CD4-positive, alpha-beta memory T cell (primary cell): ENCODE measurements at regions not wholly inside any gene's neighbourhood (a gene's known extent, or its start where the extent isn't known, plus 50 kb on each side); places are given as distances from the start of the nearest gene placed in this dataset.
"Not testable (repeated sequence)": the region's sequence is repeated elsewhere in the genome, so short reads cannot be mapped to it uniquely, and the experiment has no call there.

Source experiments
- CTCF ChIA-PET: fragments of 350-600 bp; sonication (Branson Sonifier 250); formaldehyde crosslinking; loops from one replicate; lab custom pipeline; 2021; ENCODE audit warnings: inconsistent platforms; ENCODE audit not compliant: partially characterized antibody; lab: Charles Lee
- POLR2A ChIA-PET: fragments of 350-600 bp; sonication (Branson Sonifier 250); formaldehyde crosslinking; loops from one replicate; lab custom pipeline; 2021; ENCODE audit not compliant: partially characterized antibody; lab: Charles Lee
- DNase-seq, 5 donors: peaks; one replicate each; pipeline versions ENCODE4 v3.0.0 to v3.0.0-alpha.2; 2020 to 2022; ENCODE audit warnings: mixed read lengths in 1 of 5
- H3K27ac ChIP-seq: one replicate; pipeline ENCODE4 v1.7.0; 2013; ENCODE audit warnings: low read depth, low read length
- H3K27me3 ChIP-seq: 2 replicates; pipeline ENCODE4 v1.7.0; 2013; ENCODE audit warnings: mild to moderate bottlenecking, low read length, moderate library complexity; ENCODE audit not compliant: insufficient read depth
- H3K36me3 ChIP-seq: 2 replicates; pipeline ENCODE4 v1.7.0; 2013; ENCODE audit warnings: mild to moderate bottlenecking, low read length, moderate library complexity; ENCODE audit not compliant: insufficient read depth
- H3K4me1 ChIP-seq: 2 replicates; pipeline ENCODE4 v1.7.0; 2013; ENCODE audit warnings: mild to moderate bottlenecking, low read length, moderate library complexity; ENCODE audit not compliant: insufficient read depth
- H3K4me3 ChIP-seq, 2 donors: one replicate each; pipeline ENCODE4 v1.7.0; 2013; ENCODE audit warnings: low read length in 2 of 2, mild to moderate bottlenecking in 1 of 2
- H3K9me3 ChIP-seq, 2 donors: one replicate each; pipeline ENCODE4 v1.7.0; 2013; ENCODE audit warnings: low read length in 2 of 2, control low read depth in 1 of 2; ENCODE audit not compliant: control insufficient read depth in 1 of 2
- H3K27ac Mint-ChIP-seq, 7 donors: one replicate each; pipeline ENCODE4 v1.8.0; 2020 to 2021; ENCODE audit warnings: mixed read lengths in 7 of 7, mild to moderate bottlenecking in 6 of 7, inconsistent platforms in 3 of 7, moderate library complexity in 3 of 7
- H3K27me3 Mint-ChIP-seq, 2 donors: one replicate each; pipeline ENCODE4 v1.8.0; 2020 to 2021; ENCODE audit warnings: mixed read lengths in 2 of 2
- H3K36me3 Mint-ChIP-seq, 2 donors: one replicate each; pipeline ENCODE4 v1.8.0; 2020 to 2021; ENCODE audit warnings: mixed read lengths in 2 of 2, inconsistent platforms in 1 of 2, mild to moderate bottlenecking in 1 of 2
- H3K4me1 Mint-ChIP-seq, 4 donors: one replicate each; pipeline ENCODE4 v1.8.0; 2020 to 2021; ENCODE audit warnings: mixed read lengths in 4 of 4, mild to moderate bottlenecking in 1 of 4
- H3K4me3 Mint-ChIP-seq, 8 donors: one replicate each; pipeline ENCODE4 v1.8.0; 2020 to 2021; ENCODE audit warnings: mixed read lengths in 8 of 8, mild to moderate bottlenecking in 7 of 8, moderate library complexity in 6 of 8, inconsistent platforms in 3 of 8
- H3K9me3 Mint-ChIP-seq, 8 donors: one replicate each; pipeline ENCODE4 v1.8.0; 2020 to 2021; ENCODE audit warnings: mixed read lengths in 8 of 8, mild to moderate bottlenecking in 5 of 8, inconsistent platforms in 3 of 8, moderate library complexity in 1 of 8
- intact Hi-C: fragments of 100-400 bp; cut with micrococcal nuclease; formaldehyde crosslinking; loops from one replicate; pipeline ENCODE4 v1.15.1; 2023

DNA sequence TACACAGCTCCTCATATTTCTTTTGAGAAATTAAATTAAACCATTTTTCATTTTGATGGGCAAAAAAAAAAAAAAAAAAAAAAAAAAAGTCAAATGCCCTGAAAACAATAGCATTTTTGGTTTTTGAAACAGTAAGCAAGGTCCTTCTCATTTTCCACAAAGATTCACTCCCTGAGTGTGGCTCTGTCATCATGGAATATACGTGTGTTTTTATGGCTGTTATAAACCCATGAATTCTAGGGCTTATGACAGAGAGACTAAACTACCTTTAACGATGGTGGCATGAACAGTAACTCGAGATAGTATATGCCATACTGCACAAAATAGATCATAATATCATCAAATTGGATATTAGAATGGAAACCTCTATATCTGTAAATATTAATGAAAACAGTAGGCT lies 179.2 kb upstream of the ZNF521 start:
- no peaks in the 10 kb centered on the region for H3K36me3 Mint-ChIP-seq
- Histone ChIP-seq H3K9me3 (no peaks in the 10 kb centered on the region), H3K27ac (no peak overlapping the region), H3K4me1 (no peaks in the 10 kb centered on the region), H3K36me3 (no peaks in the 10 kb centered on the region), H3K4me3 (no peak overlapping the region), H3K27me3 (no peaks in the 10 kb centered on the region)
- POLR2A ChIA-PET = no interaction called here
- CTCF ChIA-PET = no interaction called here
- no peak for DNase-seq
- intact Hi-C loops = no loop called here
- H3K4me1 Mint-ChIP-seq = no peaks in the 10 kb centered on the region
- H3K27me3 Mint-ChIP-seq = peaks cover 0 to 3% of the 10 kb centered on the region in 2 donors
- peaks cover 0 to 11% (median 2%) of the 10 kb centered on the region in 8 donors for H3K9me3 Mint-ChIP-seq
- H3K27ac Mint-ChIP-seq = no peak overlapping the region
- H3K4me3 Mint-ChIP-seq = no peak overlapping the region

DNA sequence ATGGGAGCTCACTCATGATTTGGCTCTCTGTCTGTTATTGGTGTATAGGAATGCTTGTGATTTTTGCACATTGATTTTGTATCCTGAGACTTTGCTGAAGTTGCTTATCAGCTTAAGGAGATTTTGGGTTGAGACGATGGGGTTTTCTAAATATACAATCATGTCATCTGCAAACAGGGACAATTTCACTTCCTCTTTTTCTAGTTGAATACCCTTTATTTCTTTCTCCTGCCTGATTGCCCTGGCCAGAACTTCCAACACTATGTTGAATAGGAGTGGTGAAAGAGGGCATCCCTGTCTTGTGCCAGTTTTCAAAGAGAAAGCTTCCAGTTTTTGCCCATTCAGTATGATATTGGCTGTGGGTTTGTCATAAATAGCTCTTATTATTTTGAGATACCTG lies 173.8 kb upstream of the ZNF521 start:
- H3K4me1 Mint-ChIP-seq, H3K27ac Mint-ChIP-seq, DNase-seq, H3K27ac ChIP-seq, intact Hi-C loops, H3K9me3 ChIP-seq, H3K27me3 ChIP-seq, H3K27me3 Mint-ChIP-seq, H3K4me3 ChIP-seq, H3K4me1 ChIP-seq, H3K36me3 Mint-ChIP-seq, CTCF ChIA-PET, H3K4me3 Mint-ChIP-seq, POLR2A ChIA-PET, H3K36me3 ChIP-seq: not testable (repeated sequence)
- peaks cover 0 to 14% (median 1%) of the 10 kb centered on the region in 8 donors for H3K9me3 Mint-ChIP-seq

DNA sequence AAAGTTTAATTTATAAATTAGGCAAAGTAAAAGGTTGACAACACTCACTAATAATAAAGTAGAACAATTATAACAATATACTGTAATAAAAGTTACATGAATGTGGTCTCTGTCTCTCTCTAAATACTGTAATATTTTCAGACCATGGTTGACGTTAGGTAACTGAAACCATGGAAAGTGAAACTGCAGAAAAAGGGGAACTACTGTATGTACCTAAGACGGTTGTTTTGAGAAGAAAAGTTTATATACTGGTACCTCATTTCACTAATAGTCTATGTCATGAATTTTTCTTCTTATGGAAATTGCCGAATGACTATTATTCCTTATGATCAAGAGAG lies 166.7 kb upstream of the ZNF521 start:
- no peaks in the 10 kb centered on the region for H3K27me3 ChIP-seq
- no peaks in the 10 kb centered on the region for H3K9me3 ChIP-seq
- no peaks in the 10 kb centered on the region for H3K36me3 ChIP-seq
- intact Hi-C loops = no loop called here
- no peak overlapping the region for H3K27ac Mint-ChIP-seq
- no peak overlapping the region for H3K4me3 Mint-ChIP-seq
- H3K9me3 Mint-ChIP-seq = peaks cover 0 to 8% (median 3%) of the 10 kb centered on the region in 8 donors
- ChIA-PET CTCF (no interaction called here), POLR2A (no interaction called here)
- no peaks in the 10 kb centered on the region for H3K27me3 Mint-ChIP-seq
- no peaks in the 10 kb centered on the region for H3K4me1 Mint-ChIP-seq
- H3K27ac ChIP-seq = no peak overlapping the region
- H3K4me3 ChIP-seq = no peak overlapping the region
- H3K36me3 Mint-ChIP-seq = no peaks in the 10 kb centered on the region
- no peak for DNase-seq
- H3K4me1 ChIP-seq = no peaks in the 10 kb centered on the region

DNA sequence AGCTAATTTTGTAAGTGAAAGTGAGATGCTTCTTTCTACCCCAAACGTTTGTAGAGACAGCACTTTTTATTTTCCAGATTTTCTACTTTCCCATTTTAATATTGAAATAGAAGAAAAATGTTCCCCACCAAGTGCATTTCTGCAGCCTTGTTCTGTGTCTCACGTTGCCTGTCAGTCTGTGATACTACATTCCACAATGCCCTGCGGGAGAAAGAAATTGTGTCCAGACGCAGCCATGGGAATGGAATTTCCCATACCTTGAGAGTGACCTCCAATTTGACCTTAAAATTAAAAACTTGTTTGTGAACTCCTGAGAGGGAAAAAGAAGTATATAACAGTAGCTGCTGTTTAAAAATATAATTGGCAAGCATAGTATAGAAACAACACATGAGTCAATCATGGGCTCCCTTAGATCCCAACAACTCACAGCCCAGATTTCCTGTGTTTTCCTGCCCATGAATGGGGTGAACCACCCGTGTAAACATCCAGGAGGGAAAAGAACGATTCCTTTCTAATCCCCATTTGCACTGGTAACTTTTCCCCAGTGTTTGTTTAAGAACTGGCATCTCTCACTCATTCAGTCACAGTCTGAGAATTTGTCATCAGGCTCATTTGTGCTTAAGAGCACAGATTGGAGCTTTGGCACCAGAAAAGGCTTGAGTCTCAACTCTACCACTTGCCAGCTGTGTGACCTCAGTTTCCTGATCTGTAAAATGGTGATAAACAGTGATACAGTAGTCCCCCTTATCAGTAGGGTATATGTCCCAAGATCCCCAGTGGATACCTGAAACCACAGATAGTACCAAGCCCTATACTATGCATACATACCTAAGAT lies 166.1 kb upstream of the ZNF521 start:
- Histone ChIP-seq H3K27ac (no peak overlapping the region), H3K9me3 (no peaks in the 10 kb centered on the region), H3K4me3 (no peak overlapping the region), H3K27me3 (no peaks in the 10 kb centered on the region), H3K4me1 (no peaks in the 10 kb centered on the region), H3K36me3 (no peaks in the 10 kb centered on the region)
- ChIA-PET CTCF (no interaction called here), POLR2A (no interaction called here)
- H3K36me3 Mint-ChIP-seq = no peaks in the 10 kb centered on the region
- H3K27me3 Mint-ChIP-seq = no peaks in the 10 kb centered on the region
- H3K4me1 Mint-ChIP-seq = no peaks in the 10 kb centered on the region
- H3K4me3 Mint-ChIP-seq = no peak overlapping the region
- intact Hi-C loops = no loop called here
- no peak overlapping the region for H3K27ac Mint-ChIP-seq
- H3K9me3 Mint-ChIP-seq = peaks cover 0 to 6% (median 3%) of the 10 kb centered on the region in 8 donors
- no peak for DNase-seq

DNA sequence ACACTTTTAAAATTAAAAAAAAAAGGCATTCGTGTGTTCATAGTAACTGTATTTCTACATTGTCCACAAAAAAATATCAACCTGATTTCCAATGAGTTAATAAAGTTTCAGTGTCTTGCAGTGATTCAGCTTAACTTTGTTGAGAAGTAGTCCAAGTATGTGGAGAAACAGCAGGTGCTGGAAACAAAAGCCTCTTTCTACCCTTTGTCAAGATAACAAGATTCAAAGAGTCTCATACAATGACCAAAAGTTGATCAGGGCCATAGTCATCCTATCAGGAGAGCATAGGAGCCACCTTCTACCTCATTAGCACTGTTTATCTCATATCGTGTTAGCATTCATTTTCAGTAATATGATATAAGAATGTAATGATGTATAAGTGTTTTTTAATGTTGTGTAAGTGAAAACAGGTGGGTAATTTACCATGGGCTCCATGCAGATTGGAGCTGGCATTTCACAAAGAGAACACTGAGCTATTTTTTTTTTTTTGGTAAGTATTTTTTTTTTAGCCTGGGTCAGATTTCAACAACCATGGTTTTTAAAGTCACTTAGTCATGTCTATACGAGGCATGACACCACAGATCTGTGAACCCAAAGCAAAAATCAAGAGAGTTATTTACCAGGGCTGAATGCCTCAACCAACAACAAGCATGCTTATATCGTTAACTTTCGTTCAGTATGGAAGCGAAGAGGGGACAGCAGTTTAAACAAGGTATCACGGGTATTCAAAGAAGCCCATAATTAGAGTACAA lies 165.0 kb upstream of the ZNF521 start:
- intact Hi-C loops = no loop called here
- DNase-seq = no peak
- no peaks in the 10 kb centered on the region for H3K27me3 Mint-ChIP-seq
- ChIA-PET POLR2A (no interaction called here), CTCF (no interaction called here)
- Histone ChIP-seq H3K4me3 (no peak overlapping the region), H3K27me3 (no peaks in the 10 kb centered on the region), H3K36me3 (no peaks in the 10 kb centered on the region), H3K27ac (no peak overlapping the region), H3K9me3 (no peaks in the 10 kb centered on the region), H3K4me1 (no peaks in the 10 kb centered on the region)
- H3K27ac Mint-ChIP-seq = no peak overlapping the region
- peaks cover 0 to 6% (median 3%) of the 10 kb centered on the region in 8 donors for H3K9me3 Mint-ChIP-seq
- H3K36me3 Mint-ChIP-seq = no peaks in the 10 kb centered on the region
- H3K4me1 Mint-ChIP-seq = no peaks in the 10 kb centered on the region
- H3K4me3 Mint-ChIP-seq = no peak overlapping the region

DNA sequence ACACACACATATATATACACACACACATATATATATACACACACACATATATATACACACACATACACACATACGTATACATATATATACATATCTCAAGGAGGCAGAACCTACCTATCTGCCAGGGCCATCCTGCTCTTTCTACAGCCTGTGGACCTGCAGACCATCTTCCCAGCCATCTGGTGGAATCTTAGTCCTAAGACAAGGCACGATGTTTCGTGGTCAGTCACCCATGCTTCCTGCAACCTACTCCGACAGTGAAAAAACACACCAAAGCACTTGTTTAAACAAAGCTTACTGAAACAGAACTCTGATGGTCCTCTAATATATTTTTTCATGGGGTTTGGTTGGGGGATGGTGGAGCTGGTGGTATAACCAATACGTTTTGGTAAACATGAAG lies 164.2 kb upstream of the ZNF521 start:
- Histone ChIP-seq H3K27ac (no peak overlapping the region), H3K9me3 (no peaks in the 10 kb centered on the region), H3K4me1 (no peaks in the 10 kb centered on the region), H3K36me3 (no peaks in the 10 kb centered on the region), H3K4me3 (no peak overlapping the region), H3K27me3 (no peaks in the 10 kb centered on the region)
- H3K4me3 Mint-ChIP-seq = no peak overlapping the region
- H3K27ac Mint-ChIP-seq = no peak overlapping the region
- intact Hi-C loops = no loop called here
- no peaks in the 10 kb centered on the region for H3K27me3 Mint-ChIP-seq
- CTCF ChIA-PET = no interaction called here
- H3K4me1 Mint-ChIP-seq = no peaks in the 10 kb centered on the region
- POLR2A ChIA-PET = no interaction called here
- H3K9me3 Mint-ChIP-seq = peaks cover 0 to 6% (median 3%) of the 10 kb centered on the region in 8 donors
- H3K36me3 Mint-ChIP-seq = no peaks in the 10 kb centered on the region
- no peak for DNase-seq

DNA sequence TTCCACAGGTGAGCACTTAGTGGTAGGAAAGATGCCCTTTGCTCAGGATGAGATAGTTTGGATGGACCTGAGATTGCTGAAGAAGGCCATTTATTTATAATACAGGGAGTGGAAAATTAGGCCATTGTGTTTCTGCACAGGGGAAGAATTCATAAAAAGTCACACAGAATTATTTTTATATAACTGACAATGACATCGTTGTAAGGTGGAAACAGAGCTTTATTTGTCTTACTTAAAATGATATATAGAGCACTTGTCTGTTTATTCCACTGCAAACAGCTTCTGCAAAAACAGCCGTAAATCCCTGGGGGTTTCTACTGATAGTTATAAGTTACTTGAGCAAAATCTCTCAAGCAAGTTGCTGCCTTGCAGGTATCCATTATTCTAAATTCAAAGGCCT lies 158.1 kb upstream of the ZNF521 start:
- Histone ChIP-seq H3K4me1 (no peaks in the 10 kb centered on the region), H3K4me3 (no peak overlapping the region), H3K9me3 (no peaks in the 10 kb centered on the region), H3K36me3 (no peaks in the 10 kb centered on the region), H3K27ac (no peak overlapping the region), H3K27me3 (no peaks in the 10 kb centered on the region)
- intact Hi-C loops = no loop called here
- H3K4me3 Mint-ChIP-seq = no peak overlapping the region
- H3K27me3 Mint-ChIP-seq = peaks cover 0 to 2% of the 10 kb centered on the region in 2 donors
- POLR2A ChIA-PET = no interaction called here
- no peaks in the 10 kb centered on the region for H3K36me3 Mint-ChIP-seq
- CTCF ChIA-PET = no interaction called here
- H3K27ac Mint-ChIP-seq = no peak overlapping the region
- peaks cover 0 to 5% (median 1%) of the 10 kb centered on the region in 8 donors for H3K9me3 Mint-ChIP-seq
- no peaks in the 10 kb centered on the region for H3K4me1 Mint-ChIP-seq
- no peak for DNase-seq
